WTC11 (cell line): ENCODE measurements at regions not wholly inside any gene's neighbourhood (a gene's known extent, or its start where the extent isn't known, plus 50 kb on each side); places are given as distances from the start of the nearest gene placed in this dataset.

Experiments
- GRHL2 ChIP-seq: fragments of 250-450 bp; sonication (Bioruptor Pico); IDR thresholded peaks from 2 replicates; pipeline ENCODE4 v1.8.0; 2022; ENCODE audit warnings: mild to moderate bottlenecking, moderate library complexity; ENCODE audit not compliant: insufficient replicate concordance, severe bottlenecking
- KAT7 ChIP-seq: sonication (generic); formaldehyde crosslinking; IDR thresholded peaks from 2 replicates; pipeline ENCODE4 v1.8.1; 2023; ENCODE audit warnings: missing genetic modification reagents, mild to moderate bottlenecking, borderline replicate concordance
- SMAD4 ChIP-seq: sonication (generic); formaldehyde crosslinking; IDR thresholded peaks from 2 replicates; pipeline ENCODE4 v1.8.0; 2022; ENCODE audit warnings: mild to moderate bottlenecking, missing genetic modification reagents
- SOX15 ChIP-seq: fragments of 250-450 bp; sonication (Bioruptor Pico); IDR thresholded peaks from 2 replicates; pipeline ENCODE4 v1.9.0; 2021; ENCODE audit warnings: mild to moderate bottlenecking
- TF ChIP-seq, protein P1 (sequence below): sonication (generic); formaldehyde crosslinking; conservative IDR thresholded peaks from 2 replicates; pipeline ENCODE4 v1.8.1; 2023; ENCODE audit warnings: mild to moderate bottlenecking, low read depth, missing genetic modification reagents, moderate library complexity
- TF ChIP-seq, protein P2 (sequence below): sonication (generic); formaldehyde crosslinking; IDR thresholded peaks from 2 replicates; pipeline ENCODE4 v1.8.1; 2023; ENCODE audit warnings: mild to moderate bottlenecking, missing genetic modification reagents, moderate library complexity

GRCh38 chr5:51748647-51749046 is 365.4 kb downstream of the ISL1 start (continued):
- TF ChIP-seq, protein P1, sequence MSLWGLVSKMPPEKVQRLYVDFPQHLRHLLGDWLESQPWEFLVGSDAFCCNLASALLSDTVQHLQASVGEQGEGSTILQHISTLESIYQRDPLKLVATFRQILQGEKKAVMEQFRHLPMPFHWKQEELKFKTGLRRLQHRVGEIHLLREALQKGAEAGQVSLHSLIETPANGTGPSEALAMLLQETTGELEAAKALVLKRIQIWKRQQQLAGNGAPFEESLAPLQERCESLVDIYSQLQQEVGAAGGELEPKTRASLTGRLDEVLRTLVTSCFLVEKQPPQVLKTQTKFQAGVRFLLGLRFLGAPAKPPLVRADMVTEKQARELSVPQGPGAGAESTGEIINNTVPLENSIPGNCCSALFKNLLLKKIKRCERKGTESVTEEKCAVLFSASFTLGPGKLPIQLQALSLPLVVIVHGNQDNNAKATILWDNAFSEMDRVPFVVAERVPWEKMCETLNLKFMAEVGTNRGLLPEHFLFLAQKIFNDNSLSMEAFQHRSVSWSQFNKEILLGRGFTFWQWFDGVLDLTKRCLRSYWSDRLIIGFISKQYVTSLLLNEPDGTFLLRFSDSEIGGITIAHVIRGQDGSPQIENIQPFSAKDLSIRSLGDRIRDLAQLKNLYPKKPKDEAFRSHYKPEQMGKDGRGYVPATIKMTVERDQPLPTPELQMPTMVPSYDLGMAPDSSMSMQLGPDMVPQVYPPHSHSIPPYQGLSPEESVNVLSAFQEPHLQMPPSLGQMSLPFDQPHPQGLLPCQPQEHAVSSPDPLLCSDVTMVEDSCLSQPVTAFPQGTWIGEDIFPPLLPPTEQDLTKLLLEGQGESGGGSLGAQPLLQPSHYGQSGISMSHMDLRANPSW = no peak
- TF ChIP-seq GRHL2 (CRISPR knock-in tag) (no peak), SMAD4 (CRISPR knock-in tag) (no peak), SOX15 (CRISPR knock-in tag) (no peak), KAT7 (CRISPR knock-in tag) (no peak)
- TF ChIP-seq, protein P2, sequence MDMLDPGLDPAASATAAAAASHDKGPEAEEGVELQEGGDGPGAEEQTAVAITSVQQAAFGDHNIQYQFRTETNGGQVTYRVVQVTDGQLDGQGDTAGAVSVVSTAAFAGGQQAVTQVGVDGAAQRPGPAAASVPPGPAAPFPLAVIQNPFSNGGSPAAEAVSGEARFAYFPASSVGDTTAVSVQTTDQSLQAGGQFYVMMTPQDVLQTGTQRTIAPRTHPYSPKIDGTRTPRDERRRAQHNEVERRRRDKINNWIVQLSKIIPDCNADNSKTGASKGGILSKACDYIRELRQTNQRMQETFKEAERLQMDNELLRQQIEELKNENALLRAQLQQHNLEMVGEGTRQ (CRISPR knock-in tag) = no peak
